MCF 10A (cell line): ENCODE measurements at regions not wholly inside any gene's neighbourhood (a gene's known extent, or its start where the extent isn't known, plus 50 kb on each side); places are given as distances from the start of the nearest gene placed in this dataset.
"Not testable (repeated sequence)": the region's sequence is repeated elsewhere in the genome, so short reads cannot be mapped to it uniquely, and the experiment has no call there.

Experiments used
- BruUV-seq: library from RNA; stranded (reverse); fragments of 400-500 nt; replicated peaks from 2 replicates; lab custom pipeline; 2021; lab: Mats Ljungman, UMichigan
- CTCF ChIA-PET: fragments of 300-600 bp; sonication (Branson Sonifier 250); formaldehyde crosslinking; extraction: SDS; loops from one replicate; lab custom pipeline; 2021; ENCODE audit warnings: antibody characterized with exemption, inconsistent platforms; lab: Yijun Ruan, JAX
- POLR2A ChIA-PET: fragments of 300-600, 350-650 bp; sonication (Branson Sonifier 250); formaldehyde crosslinking; extraction: SDS; loops from one replicate; lab custom pipeline; 2020; ENCODE audit warnings: antibody characterized with exemption, inconsistent platforms; lab: Yijun Ruan, JAX
- DNase-seq: peaks from one replicate; pipeline ENCODE4 v3.0.0-alpha.2; 2018; ENCODE audit not compliant: unreplicated experiment
- H3K27ac Mint-ChIP-seq: one replicate; pipeline ENCODE4 v1.8.0; 2022; ENCODE audit warnings: mild to moderate bottlenecking, low read depth, mixed read lengths; ENCODE audit not compliant: unreplicated experiment
- H3K27me3 Mint-ChIP-seq: one replicate; pipeline ENCODE4 v1.8.0; 2022; ENCODE audit warnings: mixed read lengths; ENCODE audit not compliant: insufficient read depth, unreplicated experiment
- H3K36me3 Mint-ChIP-seq: one replicate; pipeline ENCODE4 v1.8.0; 2022; ENCODE audit warnings: mild to moderate bottlenecking, moderate library complexity, mixed read lengths; ENCODE audit not compliant: insufficient read depth, unreplicated experiment
- H3K4me1 Mint-ChIP-seq: one replicate; pipeline ENCODE4 v1.8.0; 2022; ENCODE audit warnings: mixed read lengths; ENCODE audit not compliant: insufficient read depth, unreplicated experiment
- H3K4me3 Mint-ChIP-seq: one replicate; pipeline ENCODE4 v1.8.0; 2022; ENCODE audit warnings: mild to moderate bottlenecking, moderate library complexity, mixed read lengths; ENCODE audit not compliant: unreplicated experiment
- H3K9me3 Mint-ChIP-seq: one replicate; pipeline ENCODE4 v1.8.0; 2022; ENCODE audit warnings: mixed read lengths; ENCODE audit not compliant: unreplicated experiment
- intact Hi-C: fragments of 100-400 bp; cut with micrococcal nuclease; formaldehyde crosslinking; loops from 2 replicates; pipeline ENCODE4 v1.14.1; 2022

DNA sequence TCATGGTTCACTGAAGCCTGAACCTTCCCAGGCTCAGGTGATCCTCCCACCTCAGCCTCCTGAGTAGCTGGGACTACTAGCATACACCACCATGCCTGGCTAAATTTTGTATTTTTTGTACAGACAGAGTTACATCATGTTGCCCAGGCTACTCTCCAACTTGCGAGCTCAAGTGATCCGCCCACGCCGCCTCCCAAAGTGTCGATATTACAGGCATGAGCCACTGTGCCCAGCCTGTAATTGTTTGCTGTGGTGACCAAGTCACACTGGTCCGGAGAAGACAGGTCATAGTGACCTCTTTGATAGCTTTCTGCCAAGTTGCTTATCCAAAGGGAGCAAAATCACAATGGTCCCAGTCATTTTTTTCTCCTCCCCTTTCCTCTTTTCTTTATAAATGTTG lies 167.4 kb upstream of the NOTCH2NLA start:
- H3K27ac Mint-ChIP-seq, H3K4me1 Mint-ChIP-seq, H3K4me3 Mint-ChIP-seq, H3K9me3 Mint-ChIP-seq, intact Hi-C loops, H3K27me3 Mint-ChIP-seq, H3K36me3 Mint-ChIP-seq, CTCF ChIA-PET, POLR2A ChIA-PET, BruUV-seq, DNase-seq: not testable (repeated sequence)

DNA sequence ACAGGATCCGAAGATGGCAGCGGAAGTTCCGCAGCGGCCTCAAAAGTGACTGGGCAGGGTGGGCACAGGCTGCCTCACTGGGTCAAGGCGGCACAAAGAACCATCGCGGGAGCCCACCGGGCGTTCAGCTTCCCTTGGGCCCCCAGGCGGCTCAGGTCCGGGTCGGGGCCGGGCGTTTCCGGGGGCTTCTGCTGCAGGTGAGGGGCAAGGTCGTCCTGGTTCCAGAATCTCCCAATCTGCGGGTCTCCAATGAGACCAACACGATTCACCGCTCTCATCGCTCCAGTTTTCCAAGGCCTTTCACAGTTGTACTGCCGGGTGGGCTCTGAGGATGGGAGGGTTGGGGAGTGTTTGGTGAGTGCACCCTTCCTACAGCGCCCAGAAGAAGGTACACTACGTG lies 165.0 kb upstream of the NOTCH2NLA start:
- H3K9me3 Mint-ChIP-seq, POLR2A ChIA-PET, CTCF ChIA-PET: not testable (repeated sequence)

DNA sequence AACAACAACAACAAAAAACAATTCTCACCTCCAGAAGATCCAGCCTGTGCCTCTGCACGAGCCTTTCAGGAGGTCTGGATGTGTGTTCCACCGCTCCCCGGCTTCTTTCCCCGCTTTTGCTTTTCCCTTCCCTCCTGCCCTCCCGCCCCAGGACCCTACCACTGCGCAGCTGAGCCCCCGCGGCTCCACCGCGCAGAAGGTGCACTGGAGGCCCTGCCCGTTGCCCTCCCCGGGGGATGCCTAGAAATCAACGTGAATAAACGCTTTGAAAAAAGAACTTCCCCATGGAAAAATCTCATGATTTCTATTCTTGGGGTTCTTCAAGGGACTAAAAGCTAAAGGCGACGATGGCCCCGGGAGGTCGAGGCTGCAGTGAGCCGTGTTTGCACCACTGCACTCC lies 164.3 kb upstream of the NOTCH2NLA start:
- H3K27ac Mint-ChIP-seq, H3K27me3 Mint-ChIP-seq, H3K9me3 Mint-ChIP-seq, BruUV-seq, H3K4me1 Mint-ChIP-seq, intact Hi-C loops, POLR2A ChIA-PET, H3K4me3 Mint-ChIP-seq, H3K36me3 Mint-ChIP-seq, DNase-seq, CTCF ChIA-PET: not testable (repeated sequence)

More for the DNA sequence above, 165.0 kb upstream of the NOTCH2NLA start:
- H3K36me3 Mint-ChIP-seq, DNase-seq, H3K4me1 Mint-ChIP-seq, H3K4me3 Mint-ChIP-seq, BruUV-seq, H3K27me3 Mint-ChIP-seq, intact Hi-C loops, H3K27ac Mint-ChIP-seq: not testable (repeated sequence)

DNA sequence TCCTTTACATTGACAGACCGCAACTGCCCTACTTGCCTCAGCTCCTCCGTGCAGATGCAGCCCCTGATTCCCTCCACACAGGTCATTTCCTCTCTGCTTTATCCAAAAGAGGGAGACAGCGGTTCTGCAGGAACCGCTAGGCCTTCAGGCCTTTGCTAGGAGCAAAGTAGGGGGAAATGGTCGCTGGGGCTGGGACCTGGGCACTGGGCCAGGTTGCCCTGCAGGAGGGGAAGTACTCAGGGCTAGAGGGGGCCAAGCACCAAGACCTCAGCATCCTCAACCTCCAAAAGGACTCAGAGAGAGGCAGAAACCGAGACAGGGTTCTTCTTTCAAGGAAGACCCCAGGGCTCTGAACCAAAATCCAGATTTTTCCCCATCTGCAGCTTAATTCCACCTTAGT lies 160.4 kb upstream of the NOTCH2NLA start:
- H3K9me3 Mint-ChIP-seq, H3K27me3 Mint-ChIP-seq, POLR2A ChIA-PET, DNase-seq, intact Hi-C loops, H3K4me1 Mint-ChIP-seq, H3K36me3 Mint-ChIP-seq, H3K4me3 Mint-ChIP-seq, CTCF ChIA-PET, H3K27ac Mint-ChIP-seq, BruUV-seq: not testable (repeated sequence)

DNA sequence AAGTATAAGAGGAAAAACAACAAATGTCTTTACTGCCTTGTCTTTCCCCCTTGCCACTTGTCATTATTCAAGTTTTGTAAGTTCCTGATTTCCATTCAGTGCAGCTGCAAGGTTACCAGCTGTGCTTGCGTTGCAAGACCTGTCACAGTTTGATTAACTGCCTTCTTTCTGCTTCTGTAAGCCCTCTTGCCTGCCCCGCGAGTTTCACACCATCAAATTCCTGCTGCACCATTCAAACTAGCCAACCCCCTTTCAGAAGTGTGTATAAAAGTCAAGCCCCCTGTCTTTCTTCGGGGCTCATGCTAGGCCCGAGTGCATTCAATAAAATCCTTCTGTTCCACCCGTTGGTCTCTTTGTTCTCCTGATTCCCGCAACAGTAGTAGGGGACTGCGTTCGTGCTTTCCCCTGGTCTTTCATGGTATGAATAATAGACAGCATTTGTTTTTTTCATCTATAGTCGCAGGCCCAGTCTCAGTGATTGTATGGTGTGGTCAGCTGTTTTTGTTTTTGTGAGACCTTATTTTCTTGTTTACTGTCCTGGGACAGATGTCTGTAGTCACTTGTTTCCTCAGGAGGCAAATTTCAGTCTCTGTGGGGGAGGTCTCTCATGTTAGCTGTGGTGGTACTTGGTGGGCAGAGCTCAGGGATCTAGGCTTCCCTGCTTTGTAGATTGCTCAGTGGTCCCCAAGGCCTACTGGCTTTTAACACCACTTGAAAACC lies 159.1 kb upstream of the NOTCH2NLA start:
- POLR2A ChIA-PET, result interaction anchor here (0.7 to 1.4 kb wide), 2 partner anchors 11 to 783 kb away, joined by 5 to 25 read pairs; no protein-coding TSS in a partner anchor
- H3K4me1 Mint-ChIP-seq, intact Hi-C loops, H3K27me3 Mint-ChIP-seq, H3K36me3 Mint-ChIP-seq, BruUV-seq, H3K9me3 Mint-ChIP-seq: not testable (repeated sequence)
- H3K4me3 Mint-ChIP-seq, result peak overlapping the region; percentile 95
- H3K27ac Mint-ChIP-seq, result peak overlapping the region; percentile 100
- peak; percentile 18 for DNase-seq
- CTCF ChIA-PET, result interaction anchor here (0.6 kb wide), 1 partner anchor 10 kb away, joined by 3 read pairs; no protein-coding TSS in a partner anchor

DNA sequence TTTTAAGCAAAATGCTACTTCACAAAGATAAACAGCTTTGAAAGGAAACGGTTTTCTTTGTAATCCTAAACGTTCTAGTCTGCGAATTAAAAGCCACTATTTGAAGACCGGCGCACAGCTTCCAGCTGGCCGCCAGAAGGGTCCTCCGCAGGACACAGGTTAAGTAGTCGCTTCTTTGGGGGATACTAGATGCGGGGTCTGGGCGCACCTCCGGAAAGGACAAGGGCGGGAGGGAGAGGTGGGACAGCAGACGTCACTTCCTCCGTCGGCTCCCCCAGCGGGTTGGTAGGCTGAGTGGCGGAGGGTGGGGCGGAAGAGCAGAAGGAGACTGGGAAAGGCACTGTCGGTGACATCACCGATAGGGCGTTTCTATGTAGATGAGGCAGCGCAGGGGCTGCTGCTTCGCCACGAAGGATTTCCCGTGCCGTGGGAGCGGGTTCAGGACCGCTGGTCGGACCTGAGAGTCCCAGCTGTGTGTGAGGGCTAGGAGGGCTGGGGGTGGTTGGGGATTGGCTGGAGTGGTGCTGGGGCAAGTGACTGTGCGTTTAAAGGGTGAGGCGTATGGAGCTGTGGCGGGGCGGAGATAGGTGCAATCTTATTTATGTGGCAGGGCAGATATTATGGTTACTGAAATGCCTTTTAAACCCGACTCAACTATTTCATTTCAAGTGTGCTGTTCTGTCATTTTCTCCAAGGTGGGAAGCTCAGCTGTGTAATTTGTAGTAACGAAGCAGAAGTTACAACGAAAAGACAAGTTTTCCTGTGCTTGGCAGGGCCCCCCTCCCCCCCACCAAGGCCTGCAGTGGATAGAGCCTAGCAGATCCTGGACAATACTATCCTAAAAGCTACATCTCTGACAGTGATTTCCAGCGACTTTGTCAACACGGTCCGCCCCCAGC lies 158.3 kb upstream of the NOTCH2NLA start:
- peak; percentile 99 for DNase-seq
- H3K27me3 Mint-ChIP-seq, intact Hi-C loops, H3K4me1 Mint-ChIP-seq, H3K9me3 Mint-ChIP-seq, H3K36me3 Mint-ChIP-seq: not testable (repeated sequence)
- H3K4me3 Mint-ChIP-seq, result peak overlapping the region; percentile 95
- CTCF ChIA-PET, result interaction anchor here (0.6 kb wide), 1 partner anchor 9 kb away, joined by 3 read pairs; no protein-coding TSS in a partner anchor
- POLR2A ChIA-PET, result interaction anchor here (0.7 to 1.4 kb wide), 2 partner anchors 10 to 784 kb away, joined by 5 to 25 read pairs; no protein-coding TSS in a partner anchor
- H3K27ac Mint-ChIP-seq, result peak overlapping the region; percentile 100
- TSS peak; percentile 100 for BruUV-seq

DNA sequence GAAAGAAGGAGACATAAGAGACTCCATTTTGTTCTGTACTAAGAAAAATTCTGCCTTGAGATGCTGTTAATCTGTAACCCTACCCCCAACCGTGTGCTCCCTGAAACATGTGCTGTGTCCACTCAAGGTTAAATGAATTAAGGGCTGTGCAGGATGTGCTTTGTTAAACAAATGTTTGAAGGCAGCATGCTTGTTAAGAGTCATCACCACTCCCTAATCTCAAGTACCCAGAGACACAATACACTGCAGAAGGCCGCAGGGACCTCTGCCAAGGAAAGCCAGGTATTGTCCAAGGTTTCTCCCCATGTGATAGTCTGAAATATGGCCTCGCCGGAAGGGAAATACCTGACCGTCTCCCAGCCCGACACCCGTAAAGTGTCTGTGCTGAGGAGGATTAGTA lies 152.4 kb upstream of the NOTCH2NLA start:
- H3K9me3 Mint-ChIP-seq, CTCF ChIA-PET, POLR2A ChIA-PET, H3K27me3 Mint-ChIP-seq, H3K27ac Mint-ChIP-seq, DNase-seq, BruUV-seq, H3K4me1 Mint-ChIP-seq, intact Hi-C loops, H3K4me3 Mint-ChIP-seq: not testable (repeated sequence)
- peaks cover 14% of the 10 kb centered on the region for H3K36me3 Mint-ChIP-seq

DNA sequence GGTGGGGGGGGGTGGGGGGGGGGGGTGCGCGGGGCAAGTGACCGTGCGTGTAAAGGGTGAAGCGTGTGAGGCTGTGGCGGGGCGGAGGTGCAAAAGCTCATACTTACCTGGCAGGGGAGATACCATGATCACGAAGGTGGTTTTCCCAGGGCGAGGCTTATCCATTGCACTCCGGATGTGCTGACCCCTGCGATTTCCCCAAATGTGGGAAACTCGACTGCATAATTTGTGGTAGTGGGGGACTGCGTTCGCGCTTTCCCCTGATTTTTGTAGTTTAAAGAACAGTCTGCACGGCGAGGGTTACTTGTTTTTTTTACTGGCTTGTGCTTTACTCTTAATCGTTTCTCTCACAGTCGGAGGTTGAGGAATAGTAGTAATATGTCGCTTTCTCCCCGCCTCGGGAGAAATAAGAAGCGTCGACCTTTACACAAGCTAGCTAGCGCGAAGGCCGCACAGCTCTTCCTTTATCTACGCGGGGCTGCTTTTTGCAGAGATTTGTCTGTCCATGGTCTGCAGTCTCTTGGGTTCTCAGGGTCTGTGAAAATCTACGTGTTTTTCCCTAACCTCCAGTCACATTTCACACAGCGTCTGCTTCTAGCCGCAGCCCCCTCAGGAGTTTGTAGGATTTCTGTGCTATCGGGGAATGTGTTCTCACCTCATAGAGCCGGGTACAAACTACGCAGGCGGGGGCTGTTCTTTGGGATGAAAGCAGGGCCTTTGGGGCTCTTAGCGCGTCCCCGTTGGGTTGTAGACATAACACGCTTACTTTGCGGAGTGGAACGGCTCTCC lies 148.1 kb upstream of the NOTCH2NLA start:
- TSS peak; percentile 98 for BruUV-seq
- H3K27me3 Mint-ChIP-seq, CTCF ChIA-PET, intact Hi-C loops, H3K9me3 Mint-ChIP-seq, H3K4me1 Mint-ChIP-seq: not testable (repeated sequence)
- Mint-ChIP-seq H3K36me3 (peaks cover 20% of the 10 kb centered on the region), H3K4me3 (peak overlapping the region; percentile 77), H3K27ac (peak overlapping the region; percentile 99)
- DNase-seq, result peak; percentile 100
- POLR2A ChIA-PET, result interaction anchor here (0.7 to 2.2 kb wide), 4 partner anchors 10 to 813 kb away, joined by 3 to 25 read pairs (median 3); no protein-coding TSS in a partner anchor
